ENCODE measurements at regions not wholly inside any gene's neighbourhood (a gene's known extent, or its start where the extent isn't known, plus 50 kb on each side); places are given as distances from the start of the nearest gene placed in this dataset.
"Not testable (repeated sequence)": the region's sequence is repeated elsewhere in the genome, so short reads cannot be mapped to it uniquely, and the experiment has no call there.

- DNase-seq = not testable (repeated sequence)
These were observed 187.5 kb downstream of the TMEM121 start for GRCh38 chr14:105713836-105714235.

- DNase-seq = not testable (repeated sequence)
These were observed 192.4 kb downstream of the TMEM121 start for GRCh38 chr14:105718787-105719186.

GRCh38 chr14:105720106-105720505, 193.7 kb downstream of the TMEM121 start:
- DNase-seq = not testable (repeated sequence)

- DNase-seq = not testable (repeated sequence)
These were observed 194.6 kb downstream of the TMEM121 start for GRCh38 chr14:105720852-105721601.

GRCh38 chr14:105721602-105721970, 195.2 kb downstream of the TMEM121 start:
- DNase-seq = not testable (repeated sequence)

GRCh38 chr14:105721996-105722709, 195.8 kb downstream of the TMEM121 start:
- not testable (repeated sequence) for DNase-seq

GRCh38 chr14:105723271-105723670, 196.9 kb downstream of the TMEM121 start:
- DNase-seq = not testable (repeated sequence)

- not testable (repeated sequence) for DNase-seq
These were observed 197.4 kb downstream of the TMEM121 start for GRCh38 chr14:105723776-105724175.

GRCh38 chr14:105729825-105730368, 203.5 kb downstream of the TMEM121 start:
- DNase-seq = not testable (repeated sequence)

- DNase-seq = not testable (repeated sequence)
These were observed 204.3 kb downstream of the TMEM121 start for GRCh38 chr14:105730731-105731130.

- not testable (repeated sequence) for DNase-seq
These were observed 205.0 kb downstream of the TMEM121 start for GRCh38 chr14:105731221-105731985.

- no peak for DNase-seq
These were observed 207.0 kb downstream of the TMEM121 start for GRCh38 chr14:105733081-105734065.

GRCh38 chr14:105734241-105734640, 207.9 kb downstream of the TMEM121 start:
- DNase-seq = not testable (repeated sequence)

GRCh38 chr14:105736331-105736730, 209.9 kb downstream of the TMEM121 start:
- not testable (repeated sequence) for DNase-seq

- no peak for DNase-seq
These were observed 211.3 kb downstream of the TMEM121 start for GRCh38 chr14:105737504-105738246.

- DNase-seq = no peak
These were observed 212.3 kb downstream of the TMEM121 start for GRCh38 chr14:105738638-105739037.

GRCh38 chr14:105739331-105740102, 213.1 kb downstream of the TMEM121 start:
- DNase-seq = no peak

GRCh38 chr14:105740272-105740671, 213.9 kb downstream of the TMEM121 start:
- DNase-seq = not testable (repeated sequence)

- DNase-seq = not testable (repeated sequence)
These were observed 214.6 kb downstream of the TMEM121 start for GRCh38 chr14:105740961-105741360.
